Left ventricle myocardium inferior (tissue), 1 donor: ENCODE measurements at regions not wholly inside any gene's neighbourhood (a gene's known extent, or its start where the extent isn't known, plus 50 kb on each side); places are given as distances from the start of the nearest gene placed in this dataset.

Experiments
- DNase-seq: peaks from one replicate; pipeline ENCODE4 v3.0.0-alpha.2; 2020
- H3K27ac ChIP-seq: fragments of 200-600 bp; replicated peaks from 2 replicates; pipeline ENCODE4 v1.8.0; 2021
- H3K27me3 ChIP-seq: fragments of 200-600 bp; 2 replicates; pipeline ENCODE4 v1.8.0; 2021; ENCODE audit warnings: low read depth
- H3K36me3 ChIP-seq: fragments of 200-600 bp; 2 replicates; pipeline ENCODE4 v1.8.0; 2021
- H3K4me1 ChIP-seq: fragments of 200-600 bp; 2 replicates; pipeline ENCODE4 v1.8.0; 2021
- H3K4me3 ChIP-seq: fragments of 200-600 bp; 2 replicates; pipeline ENCODE4 v1.8.0; 2021; ENCODE audit warnings: mild to moderate bottlenecking, moderate library complexity
- H3K9me3 ChIP-seq: fragments of 200-600 bp; replicated peaks from 2 replicates; pipeline ENCODE4 v1.8.0; 2021
- intact Hi-C: fragments of 100-400 bp; cut with micrococcal nuclease; formaldehyde crosslinking; loops from one replicate; pipeline ENCODE4 v1.11.0; 2022
- TF ChIP-seq, protein P1 (sequence below): fragments of 200-600 bp; IDR thresholded peaks from 2 replicates; pipeline ENCODE4 v1.8.0; 2021; ENCODE audit warnings: antibody characterized with exemption, mild to moderate bottlenecking, borderline replicate concordance
- donor health status: DM: no; HTN: yes; CAD: no; lungs with severe emphysema.

DNA sequence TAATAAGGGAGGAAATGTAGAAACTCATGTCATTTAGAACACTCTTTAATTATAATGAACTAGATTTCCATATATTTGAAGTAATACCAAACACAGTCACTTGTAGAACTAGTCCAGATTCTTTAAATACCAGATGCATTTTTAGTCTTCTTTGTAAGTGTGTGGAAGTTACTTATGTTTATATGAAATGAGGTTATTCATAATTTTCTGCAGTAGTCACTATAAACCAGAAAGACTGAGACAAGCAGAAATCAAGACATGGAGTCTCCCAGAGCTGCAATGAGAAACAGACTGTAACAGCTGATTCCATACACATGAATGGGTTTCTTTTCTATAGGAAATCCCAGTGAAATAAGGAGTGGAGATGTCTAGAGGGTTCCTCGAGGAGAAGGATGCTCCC, 216.6 kb upstream of the ZP4 start:
- TF ChIP-seq, protein P1, sequence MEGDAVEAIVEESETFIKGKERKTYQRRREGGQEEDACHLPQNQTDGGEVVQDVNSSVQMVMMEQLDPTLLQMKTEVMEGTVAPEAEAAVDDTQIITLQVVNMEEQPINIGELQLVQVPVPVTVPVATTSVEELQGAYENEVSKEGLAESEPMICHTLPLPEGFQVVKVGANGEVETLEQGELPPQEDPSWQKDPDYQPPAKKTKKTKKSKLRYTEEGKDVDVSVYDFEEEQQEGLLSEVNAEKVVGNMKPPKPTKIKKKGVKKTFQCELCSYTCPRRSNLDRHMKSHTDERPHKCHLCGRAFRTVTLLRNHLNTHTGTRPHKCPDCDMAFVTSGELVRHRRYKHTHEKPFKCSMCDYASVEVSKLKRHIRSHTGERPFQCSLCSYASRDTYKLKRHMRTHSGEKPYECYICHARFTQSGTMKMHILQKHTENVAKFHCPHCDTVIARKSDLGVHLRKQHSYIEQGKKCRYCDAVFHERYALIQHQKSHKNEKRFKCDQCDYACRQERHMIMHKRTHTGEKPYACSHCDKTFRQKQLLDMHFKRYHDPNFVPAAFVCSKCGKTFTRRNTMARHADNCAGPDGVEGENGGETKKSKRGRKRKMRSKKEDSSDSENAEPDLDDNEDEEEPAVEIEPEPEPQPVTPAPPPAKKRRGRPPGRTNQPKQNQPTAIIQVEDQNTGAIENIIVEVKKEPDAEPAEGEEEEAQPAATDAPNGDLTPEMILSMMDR = no peak
- no peaks in the 10 kb centered on the region for H3K4me1 ChIP-seq
- no peak overlapping the region for H3K27ac ChIP-seq
- intact Hi-C loops = no loop called here
- H3K27me3 ChIP-seq = no peaks in the 10 kb centered on the region
- H3K36me3 ChIP-seq = no peaks in the 10 kb centered on the region
- H3K4me3 ChIP-seq = no peak overlapping the region
- no peak for DNase-seq
- H3K9me3 ChIP-seq = no peaks in the 10 kb centered on the region

DNA sequence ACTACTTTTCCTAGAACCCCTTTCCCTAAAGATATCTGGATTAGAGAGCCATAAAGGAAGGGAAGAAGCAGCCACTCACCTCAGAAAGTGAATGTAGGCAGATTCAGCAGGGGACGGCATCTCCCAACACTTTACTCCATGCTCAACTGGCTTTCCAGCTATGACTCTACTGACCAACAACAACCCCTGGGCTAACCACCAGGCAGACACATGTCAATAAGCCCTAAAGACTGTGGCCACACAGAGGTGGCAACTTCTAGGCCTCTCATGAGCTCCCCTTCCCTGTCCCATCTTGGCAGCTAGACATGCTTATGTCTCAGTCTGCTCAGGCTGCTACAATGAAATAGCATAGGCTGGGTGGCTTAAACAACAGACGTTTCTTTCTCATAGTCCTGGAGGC, 214.0 kb upstream of the ZP4 start:
- TF ChIP-seq, protein P1 = no peak
- intact Hi-C loops = no loop called here

DNA sequence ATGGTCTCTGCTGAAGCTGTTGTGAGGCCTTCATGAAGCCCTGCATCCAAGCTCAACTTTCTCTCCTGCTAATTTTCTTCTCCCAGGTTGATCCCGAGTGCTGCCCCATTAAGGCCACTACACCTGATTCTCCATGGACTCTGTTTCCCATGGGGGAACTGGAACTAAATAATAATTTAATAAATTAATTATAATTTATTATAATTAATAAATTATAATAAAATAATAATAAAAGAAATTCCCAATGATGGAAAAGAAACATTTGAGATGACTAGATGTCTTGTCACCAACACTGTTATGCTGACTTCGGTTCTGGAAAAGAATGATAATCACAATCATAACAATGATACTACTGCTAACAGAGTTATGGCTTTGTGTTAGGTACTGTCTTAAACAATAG, 211.2 kb upstream of the ZP4 start:
- H3K36me3 ChIP-seq = no peaks in the 10 kb centered on the region
- no peak overlapping the region for H3K27ac ChIP-seq
- TF ChIP-seq, protein P1 = no peak
- intact Hi-C loops = no loop called here
- H3K9me3 ChIP-seq = peaks cover 5% of the 10 kb centered on the region
- no peak for DNase-seq
- no peaks in the 10 kb centered on the region for H3K4me1 ChIP-seq
- no peak overlapping the region for H3K4me3 ChIP-seq
- H3K27me3 ChIP-seq = no peaks in the 10 kb centered on the region

More for the DNA sequence above, 214.0 kb upstream of the ZP4 start:
- Histone ChIP-seq H3K4me3 (no peak overlapping the region), H3K36me3 (no peaks in the 10 kb centered on the region), H3K27ac (no peak overlapping the region), H3K4me1 (no peaks in the 10 kb centered on the region), H3K9me3 (peaks cover 5% of the 10 kb centered on the region), H3K27me3 (no peaks in the 10 kb centered on the region)
- DNase-seq = no peak

DNA sequence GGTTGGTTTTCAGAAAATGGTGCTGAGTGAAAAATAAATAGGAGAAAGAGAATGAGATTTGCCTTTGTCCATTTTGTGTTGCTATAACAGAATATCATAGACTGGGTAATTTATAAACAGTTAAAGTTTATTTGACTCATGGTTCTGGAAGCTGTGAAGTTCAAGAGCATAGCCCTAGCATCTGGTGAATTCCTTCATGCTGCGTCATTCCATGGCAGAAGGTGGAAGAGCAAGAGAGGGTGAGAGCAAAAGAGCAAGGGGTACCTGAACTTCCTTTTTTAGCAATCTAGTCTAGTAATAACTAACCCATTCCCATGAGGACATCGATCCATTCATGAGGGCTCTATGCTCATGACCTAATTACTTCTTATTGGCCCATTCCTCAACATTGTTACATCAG, 209.1 kb upstream of the ZP4 start:
- Histone ChIP-seq H3K4me1 (no peaks in the 10 kb centered on the region), H3K27me3 (no peaks in the 10 kb centered on the region), H3K9me3 (peaks cover 5% of the 10 kb centered on the region), H3K4me3 (no peak overlapping the region), H3K36me3 (no peaks in the 10 kb centered on the region), H3K27ac (no peak overlapping the region)
- no peak for DNase-seq
- intact Hi-C loops = no loop called here
- TF ChIP-seq, protein P1 = no peak

DNA sequence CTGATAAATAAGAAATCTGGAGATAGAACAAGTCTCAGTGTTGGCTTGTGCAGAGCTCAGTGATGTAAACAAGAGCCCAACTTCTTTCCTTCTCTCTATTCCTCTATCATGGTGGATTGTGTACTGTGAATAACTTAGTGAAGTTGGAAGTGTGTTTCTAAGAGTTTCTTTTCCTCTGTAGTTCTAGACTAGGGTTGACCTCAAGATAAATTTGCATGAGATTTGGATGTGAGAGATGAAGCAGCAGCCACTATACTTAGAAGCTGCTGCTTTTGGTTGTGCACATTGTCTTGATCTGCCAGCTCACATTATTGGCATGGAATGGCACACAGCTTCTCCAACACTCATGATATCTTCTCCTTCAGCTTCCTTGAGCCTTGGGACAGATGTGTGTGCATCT, 198.9 kb upstream of the ZP4 start:
- no peak for DNase-seq
- TF ChIP-seq, protein P1 = no peak

More for the DNA sequence above, 198.9 kb upstream of the ZP4 start:
- Histone ChIP-seq H3K4me1 (no peaks in the 10 kb centered on the region), H3K27me3 (no peaks in the 10 kb centered on the region), H3K27ac (no peak overlapping the region), H3K36me3 (no peaks in the 10 kb centered on the region), H3K9me3 (no peaks in the 10 kb centered on the region), H3K4me3 (no peak overlapping the region)
- intact Hi-C loops = no loop called here
